Stimulated activated CD8-positive, alpha-beta memory T cell treated with anti-CD3 and anti-CD28 coated beads, Interleukin-4, amount 100 ng/mL, for 1 hour (primary cell): ENCODE measurements at regions not wholly inside any gene's neighbourhood (a gene's known extent, or its start where the extent isn't known, plus 50 kb on each side); places are given as distances from the start of the nearest gene placed in this dataset.

Source experiments
- DNase-seq, 2 donors: peaks; one replicate each; pipeline ENCODE4 v3.0.0-alpha.2; 2020; ENCODE audit warnings: low read depth in 2 of 2, low spot score in 1 of 2

- no peak for DNase-seq
Measured at GRCh38 chr2:158009399-158009798, 92.3 kb upstream of the UPP2 start.

GRCh38 chr2:158006961-158007719 is 94.5 kb upstream of the UPP2 start:
- DNase-seq, result no peak

GRCh38 chr2:158004126-158004764 is 97.4 kb upstream of the UPP2 start:
- DNase-seq, result no peak

GRCh38 chr2:158002079-158002478 is 99.6 kb upstream of the UPP2 start:
- DNase-seq, result no peak

- no peak for DNase-seq
Measured at GRCh38 chr2:157996799-157997198, 104.9 kb upstream of the UPP2 start.

- no peak for DNase-seq
Measured at GRCh38 chr2:157995117-157995516, 106.6 kb upstream of the UPP2 start.

- DNase-seq, result no peak
Measured at GRCh38 chr2:157991932-157992331, 109.7 kb upstream of the UPP2 start.

GRCh38 chr2:157990173-157990572 is 111.5 kb upstream of the UPP2 start:
- DNase-seq, result no peak

GRCh38 chr2:157989227-157989626 is 112.4 kb upstream of the UPP2 start:
- no peak for DNase-seq

- DNase-seq, result no peak
Measured at GRCh38 chr2:157986761-157987160, 110.6 kb upstream of the ACVR1 start.

GRCh38 chr2:157984866-157985265 is 108.7 kb upstream of the ACVR1 start:
- DNase-seq, result no peak

- no peak for DNase-seq
Measured at GRCh38 chr2:157980020-157980419, 103.9 kb upstream of the ACVR1 start.

- DNase-seq, result no peak
Measured at GRCh38 chr2:157971702-157972101, 95.6 kb upstream of the ACVR1 start.

- DNase-seq, result no peak
Measured at GRCh38 chr2:157967856-157968255, 91.7 kb upstream of the ACVR1 start.

GRCh38 chr2:157959249-157959648 is 83.1 kb upstream of the ACVR1 start:
- no peak for DNase-seq

- DNase-seq, result no peak
Measured at GRCh38 chr2:157957596-157957995, 81.5 kb upstream of the ACVR1 start.

- DNase-seq, result no peak
Measured at GRCh38 chr2:157952558-157952957, 76.4 kb upstream of the ACVR1 start.

GRCh38 chr2:157948856-157949255 is 72.7 kb upstream of the ACVR1 start:
- no peak for DNase-seq

- no peak for DNase-seq
Measured at GRCh38 chr2:157946919-157947557, 70.9 kb upstream of the ACVR1 start.

GRCh38 chr2:157940024-157940423 is 63.9 kb upstream of the ACVR1 start:
- no peak for DNase-seq

GRCh38 chr2:157938556-157938955 is 62.4 kb upstream of the ACVR1 start:
- DNase-seq, result no peak

GRCh38 chr2:157936406-157936805 is 60.3 kb upstream of the ACVR1 start:
- DNase-seq, result no peak
